HuH-7.5 (cell line): ENCODE measurements at regions not wholly inside any gene's neighbourhood (a gene's known extent, or its start where the extent isn't known, plus 50 kb on each side); places are given as distances from the start of the nearest gene placed in this dataset.

Experiments used
- DNase-seq: peaks from one replicate; pipeline ENCODE4 v3.0.0; 2011; ENCODE audit warnings: low spot score

GRCh38 chr5:91706785-91707520, 323.8 kb upstream of the ARRDC3 start:
- no peak for DNase-seq

DNA sequence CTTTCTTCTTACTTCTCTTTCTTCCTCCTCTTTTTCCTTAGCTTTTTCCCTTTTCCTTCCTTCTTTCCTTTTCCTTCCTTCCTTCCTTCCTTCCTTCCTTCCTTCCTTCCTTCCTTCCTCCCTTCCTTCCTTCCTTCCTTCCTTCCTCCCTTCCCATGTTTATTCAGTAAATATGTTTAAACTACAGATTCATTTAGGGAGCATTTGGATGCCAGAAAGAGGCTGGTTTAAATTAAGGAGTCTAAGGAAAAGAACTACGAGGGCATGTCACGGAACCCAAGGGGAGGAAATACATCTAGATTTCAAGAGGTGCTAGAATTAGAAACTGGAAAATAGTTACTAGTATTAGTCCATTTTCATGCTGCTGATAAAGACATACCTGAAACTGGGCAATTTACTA, 320.0 kb upstream of the ARRDC3 start:
- DNase-seq, result no peak

GRCh38 chr5:91699429-91699828, 316.3 kb upstream of the ARRDC3 start:
- no peak for DNase-seq

- no peak for DNase-seq
Measured at GRCh38 chr5:91691592-91691991, 308.5 kb upstream of the ARRDC3 start.

GRCh38 chr5:91690921-91691320, 307.8 kb upstream of the ARRDC3 start:
- no peak for DNase-seq

DNA sequence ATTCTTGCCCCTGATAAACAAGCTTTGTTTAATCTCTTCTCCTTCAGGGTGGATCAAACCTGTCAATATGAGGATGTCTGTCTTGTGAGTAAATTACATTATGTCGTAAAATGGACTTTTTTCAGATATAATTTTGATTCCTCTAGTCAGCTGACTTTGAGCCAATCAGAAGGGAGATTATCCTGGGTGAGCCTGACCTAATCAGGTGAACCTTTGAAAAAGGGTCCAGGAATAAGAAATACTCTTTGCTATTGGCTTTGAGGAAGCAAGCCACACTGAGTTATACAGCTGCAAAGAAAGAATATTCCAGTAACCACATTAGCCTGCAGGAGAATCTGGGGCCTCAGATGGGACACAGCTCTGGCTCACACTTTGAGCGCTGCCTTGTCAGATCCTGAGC, 304.3 kb upstream of the ARRDC3 start:
- no peak for DNase-seq

DNA sequence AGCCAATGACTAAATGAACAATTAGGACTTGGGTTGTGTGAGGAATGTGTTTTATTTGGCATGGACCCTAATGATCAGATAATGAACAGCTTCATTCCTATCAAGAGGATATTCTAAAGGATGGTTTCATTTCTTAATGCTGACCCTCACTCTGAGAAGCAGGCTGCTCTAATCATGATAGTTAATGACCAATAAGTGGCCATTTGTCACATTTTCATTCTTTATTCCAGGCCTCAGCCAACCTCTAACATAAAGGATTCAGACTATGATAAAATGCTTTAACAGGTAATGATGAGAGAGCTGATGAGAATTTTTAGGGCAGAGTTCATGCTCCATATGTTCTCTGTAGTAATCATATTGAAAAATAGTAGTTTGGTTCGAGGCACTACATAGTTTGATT, 301.5 kb upstream of the ARRDC3 start:
- DNase-seq, result no peak

DNA sequence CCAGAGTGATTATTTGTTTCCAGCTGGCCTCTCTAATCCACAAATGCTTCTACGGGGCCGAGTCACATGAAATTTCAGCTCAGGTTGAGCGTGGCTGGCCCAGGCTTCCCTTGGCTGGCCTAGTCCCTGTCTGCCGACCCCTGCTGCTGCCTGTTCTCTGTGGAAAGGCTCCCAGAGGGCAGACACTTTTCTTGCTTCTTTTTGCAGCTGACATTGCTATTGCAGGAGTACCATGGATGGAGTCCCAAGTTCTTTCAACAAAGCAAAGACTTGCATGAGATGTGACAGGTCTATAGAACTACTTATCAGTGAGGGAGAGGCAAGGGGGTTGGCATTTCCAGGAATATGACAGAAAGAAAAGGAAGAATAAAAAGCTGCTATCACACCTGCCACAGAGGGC, 287.4 kb upstream of the ARRDC3 start:
- DNase-seq, result no peak

DNA sequence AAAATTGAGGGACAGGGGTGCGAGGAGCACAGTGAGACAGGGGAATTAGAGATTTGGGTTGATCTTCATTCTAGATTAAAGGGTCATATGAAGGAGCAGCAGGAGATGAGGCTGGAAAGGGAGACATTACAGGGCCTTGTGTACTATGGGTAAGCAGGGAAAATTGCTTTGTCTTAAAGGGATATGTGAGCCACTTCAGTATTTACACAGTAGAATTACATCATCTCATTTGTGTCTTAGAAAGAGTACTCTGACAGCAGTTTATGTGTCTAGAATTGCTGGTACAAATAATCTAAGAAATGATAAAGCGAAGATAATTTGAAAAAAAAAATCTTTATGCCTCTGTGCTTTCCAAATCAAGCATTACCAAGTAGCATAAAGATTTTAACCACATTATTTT, 287.0 kb upstream of the ARRDC3 start:
- DNase-seq, result no peak

GRCh38 chr5:91668261-91668660, 285.1 kb upstream of the ARRDC3 start:
- DNase-seq, result no peak

GRCh38 chr5:91652678-91653077, 269.6 kb upstream of the ARRDC3 start:
- DNase-seq, result no peak

- no peak for DNase-seq
Measured at GRCh38 chr5:91651704-91652103, 268.6 kb upstream of the ARRDC3 start.

DNA sequence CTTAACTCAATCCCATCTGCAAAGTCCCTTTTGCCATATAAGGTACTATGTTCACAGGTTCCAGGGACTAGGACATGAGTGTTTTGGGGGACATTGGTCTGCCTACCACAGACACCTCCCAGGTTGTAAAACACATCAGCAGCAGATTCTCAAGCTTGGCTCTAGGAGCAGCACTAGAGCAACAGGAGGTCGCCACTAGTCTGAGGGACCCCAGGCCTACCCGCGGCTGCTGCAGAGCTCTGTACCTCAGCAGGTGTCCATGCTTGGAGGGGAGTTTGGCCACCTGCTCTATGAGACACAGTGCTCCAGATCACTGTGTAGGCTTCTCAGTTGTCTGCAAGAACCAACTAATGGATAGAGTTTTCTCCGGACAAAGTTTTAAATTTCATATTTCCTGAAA, 262.2 kb upstream of the ARRDC3 start:
- no peak for DNase-seq

GRCh38 chr5:91643797-91644196, 260.7 kb upstream of the ARRDC3 start:
- DNase-seq, result no peak

- DNase-seq, result no peak
Measured at GRCh38 chr5:91642581-91642980, 259.5 kb upstream of the ARRDC3 start.

DNA sequence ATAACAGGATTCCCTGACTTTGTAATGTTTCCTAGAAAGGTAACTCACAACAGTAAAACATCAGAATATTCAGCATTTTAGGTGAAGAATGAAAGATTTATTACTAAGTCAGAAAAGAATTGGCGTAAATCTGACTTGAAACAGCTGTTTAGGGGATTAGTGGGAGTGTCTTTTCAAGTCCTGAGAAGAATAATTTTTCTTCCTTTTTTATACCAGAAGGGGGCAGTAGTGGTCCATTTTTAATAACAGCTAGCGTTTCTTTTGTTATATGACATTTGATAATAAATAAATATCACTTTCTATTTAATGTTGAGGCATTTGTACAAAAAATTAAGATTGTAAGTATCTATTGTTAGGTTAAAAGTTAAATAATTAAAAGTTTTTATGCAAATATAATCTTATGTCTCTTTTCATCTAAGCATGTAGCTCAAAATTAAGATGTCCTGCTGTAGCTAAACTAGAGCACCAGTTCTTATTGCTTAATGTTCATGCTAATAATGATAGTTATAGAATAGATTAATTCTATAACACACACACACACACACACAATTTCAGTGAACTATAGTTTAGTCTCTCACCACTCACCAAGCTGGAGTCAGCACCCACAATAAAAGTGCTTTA, 258.7 kb upstream of the ARRDC3 start:
- no peak for DNase-seq

- no peak for DNase-seq
Measured at GRCh38 chr5:91639744-91640143, 256.6 kb upstream of the ARRDC3 start.

- DNase-seq, result no peak
Measured at GRCh38 chr5:91638010-91638409, 254.9 kb upstream of the ARRDC3 start.

- no peak for DNase-seq
Measured at GRCh38 chr5:91635950-91636734, 253.0 kb upstream of the ARRDC3 start.

DNA sequence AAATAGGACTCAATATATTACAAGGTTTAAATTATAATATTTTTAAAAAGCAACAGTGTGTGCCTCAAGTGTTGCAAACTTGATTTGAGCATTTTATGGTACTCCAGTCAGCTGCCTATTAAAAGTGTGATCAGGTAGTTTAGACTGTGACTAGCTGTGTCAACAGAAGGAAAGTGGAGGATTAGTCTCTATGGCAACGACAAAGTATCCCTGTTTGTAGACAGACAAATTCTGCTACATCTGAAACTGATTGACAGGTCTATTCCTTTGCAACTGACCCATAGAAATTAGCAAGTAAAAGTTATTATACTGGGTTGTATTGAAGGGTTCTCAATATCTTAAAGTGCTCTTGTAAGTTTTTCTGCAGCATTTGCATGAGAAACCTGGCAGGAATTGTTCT, 249.8 kb upstream of the ARRDC3 start:
- DNase-seq, result no peak

DNA sequence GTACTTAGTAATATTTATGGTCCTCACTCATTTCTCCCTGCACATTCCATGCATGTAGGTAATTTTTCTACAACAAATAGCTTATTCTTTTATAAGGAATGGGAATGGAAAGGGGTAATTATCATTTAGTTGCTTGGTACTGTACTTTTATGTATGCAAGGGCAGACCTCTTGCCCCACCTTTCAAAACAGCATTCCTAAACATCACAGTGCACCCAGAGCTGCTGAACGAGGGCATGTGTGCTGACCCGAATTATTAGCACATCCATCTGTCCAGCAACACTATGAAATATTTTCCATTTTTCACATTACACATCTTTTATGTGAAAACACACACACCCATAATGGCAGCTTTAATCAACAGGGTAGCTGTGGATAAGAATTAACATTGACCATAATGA, 228.6 kb upstream of the ARRDC3 start:
- DNase-seq, result no peak

- DNase-seq, result no peak
Measured at GRCh38 chr5:91607675-91608074, 224.6 kb upstream of the ARRDC3 start.

GRCh38 chr5:91599863-91600262, 216.7 kb upstream of the ARRDC3 start:
- no peak for DNase-seq
